ENCODE measurements at regions not wholly inside any gene's neighbourhood (a gene's known extent, or its start where the extent isn't known, plus 50 kb on each side); places are given as distances from the start of the nearest gene placed in this dataset.
"Not testable (repeated sequence)": the region's sequence is repeated elsewhere in the genome, so short reads cannot be mapped to it uniquely, and the experiment has no call there.

DNA sequence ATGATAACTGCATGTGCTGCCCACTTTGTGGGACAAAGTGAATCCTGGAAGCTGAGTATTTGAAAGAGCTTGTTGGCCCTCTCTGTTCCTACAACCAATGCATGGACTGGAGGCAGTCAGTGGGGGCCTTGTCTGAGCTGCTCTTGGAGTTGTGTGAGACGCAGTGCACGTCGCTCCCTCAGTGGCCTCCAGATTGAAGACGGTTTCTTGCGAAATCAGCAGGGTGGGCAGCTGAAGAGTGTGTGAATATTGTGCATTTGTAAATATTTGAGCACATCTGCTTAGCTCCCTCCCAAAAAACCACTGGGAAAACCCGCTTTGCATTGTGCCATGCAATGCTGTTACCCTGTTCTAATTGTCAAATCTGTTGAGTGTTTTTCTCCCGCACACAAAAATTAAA is 782.8 kb downstream of the PLCL1 start:
- TF ChIP-seq POLR2A (IDR thresholded peaks at IDR 0.05; ENCODE audit: low read length): no peak
- TF ChIP-seq GATA1 (IDR thresholded peaks at IDR 0.05; ENCODE audit: low read depth, low read length): no peak
- DNase-seq: no peak

DNA sequence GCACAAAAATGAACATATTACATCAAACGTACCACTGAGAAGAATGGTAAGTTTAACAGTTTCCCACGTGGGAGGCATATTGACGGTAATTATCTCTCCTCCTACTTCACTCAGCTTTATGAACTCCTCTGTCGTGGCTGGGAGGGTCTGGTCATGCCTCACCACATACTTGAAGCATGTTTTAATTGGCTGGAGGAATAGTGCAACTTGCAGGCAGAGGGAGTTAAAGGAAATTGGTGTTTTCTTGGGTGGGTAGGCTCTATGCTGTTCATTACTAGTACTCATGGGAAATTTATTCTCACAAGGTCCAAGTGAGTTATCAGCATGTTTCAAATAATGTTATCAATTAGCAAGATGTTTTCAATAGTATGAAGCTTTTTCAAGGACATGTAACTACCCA is 767.0 kb downstream of the PLCL1 start:
- no peak for DNase-seq

DNA sequence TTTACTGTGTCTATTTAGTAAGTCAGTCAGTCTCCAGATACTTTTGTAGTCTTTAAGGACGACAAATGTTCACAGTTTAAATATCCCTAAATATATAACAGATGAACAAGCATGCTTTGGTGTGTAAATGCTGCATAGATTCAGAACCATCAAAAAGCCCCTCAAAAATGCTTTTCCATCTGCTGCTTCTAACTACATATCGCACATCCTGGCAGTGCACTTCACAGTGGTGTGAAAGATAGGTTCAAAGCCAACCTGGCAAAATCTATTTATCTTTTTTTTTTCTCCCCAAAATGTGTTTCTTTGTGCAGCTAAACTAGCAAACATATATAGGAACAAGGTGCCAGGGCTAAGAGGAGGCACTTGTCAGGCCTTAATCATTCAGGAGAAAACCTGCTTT is 753.8 kb downstream of the PLCL1 start:
- no peak for DNase-seq
- TF ChIP-seq POLR2A (IDR thresholded peaks at IDR 0.05; ENCODE audit: low read length): no peak
- no peak for TF ChIP-seq GATA1 (IDR thresholded peaks at IDR 0.05; ENCODE audit: low read depth, low read length)

More for the DNA sequence above, 767.0 kb downstream of the PLCL1 start:
- TF ChIP-seq GATA1 (IDR thresholded peaks at IDR 0.05; ENCODE audit: low read depth, low read length) (no peak), POLR2A (IDR thresholded peaks at IDR 0.05; ENCODE audit: low read length) (no peak)

DNA sequence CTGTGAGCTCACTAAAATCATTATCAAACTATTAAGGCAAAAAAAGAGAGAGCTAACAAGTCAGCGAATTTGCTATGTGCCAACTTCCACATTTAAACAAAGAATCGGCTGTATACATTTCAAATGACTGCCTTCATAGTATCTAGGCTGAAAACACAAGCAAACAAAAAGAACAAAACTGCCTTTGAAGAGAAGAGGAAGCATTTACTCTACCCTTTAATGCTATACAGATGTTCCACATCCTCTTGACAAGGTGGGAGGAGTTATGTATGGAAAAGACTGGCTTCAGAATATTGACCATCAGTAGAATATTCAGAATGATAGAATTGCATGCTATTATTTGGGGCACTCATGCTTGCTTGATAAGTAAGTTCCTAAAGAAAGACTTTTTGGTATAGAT is 741.7 kb downstream of the PLCL1 start:
- TF ChIP-seq POLR2A (IDR thresholded peaks at IDR 0.05; ENCODE audit: low read length): no peak
- TF ChIP-seq GATA1 (IDR thresholded peaks at IDR 0.05; ENCODE audit: low read depth, low read length): no peak
- no peak for DNase-seq

DNA sequence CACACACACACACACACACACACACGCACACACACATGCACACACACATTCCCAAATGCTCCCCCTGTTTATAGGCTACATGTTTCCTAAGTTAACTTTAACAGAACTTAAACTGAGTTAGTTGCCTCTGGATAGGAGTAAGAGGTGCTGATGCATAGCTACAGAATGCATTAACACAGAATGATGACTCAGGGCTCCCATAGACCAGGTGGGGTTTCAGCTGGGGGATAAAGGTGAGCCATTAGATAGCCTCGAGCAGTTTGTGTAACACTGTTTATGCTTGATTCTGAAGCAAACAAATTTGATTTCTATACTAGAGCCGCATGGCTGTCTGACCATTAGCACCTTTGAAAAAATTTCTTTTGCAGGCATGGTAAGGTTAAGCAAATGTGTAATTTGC is 741.0 kb downstream of the PLCL1 start:
- no peak for TF ChIP-seq GATA1 (IDR thresholded peaks at IDR 0.05; ENCODE audit: low read depth, low read length)
- TF ChIP-seq POLR2A (IDR thresholded peaks at IDR 0.05; ENCODE audit: low read length): no peak

DNA sequence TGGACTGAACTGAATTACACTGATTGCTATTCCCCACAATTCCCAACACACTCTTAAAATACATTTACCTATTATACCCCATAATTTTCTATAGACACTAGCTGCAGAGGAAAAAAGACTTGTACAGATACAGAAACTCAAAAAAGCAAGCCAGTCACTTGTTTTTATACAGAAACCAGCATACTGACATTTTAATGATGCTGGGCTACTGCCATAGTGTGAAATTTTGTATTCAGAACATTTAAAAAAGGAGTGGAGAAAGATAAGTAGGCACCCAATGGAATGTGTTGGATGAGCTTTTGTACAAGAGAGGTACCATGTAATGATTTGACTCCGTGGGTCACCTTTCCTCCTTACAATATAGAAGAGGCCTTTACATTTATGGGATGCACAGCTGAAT is 740.1 kb downstream of the PLCL1 start:
- DNase-seq: no peak
- TF ChIP-seq POLR2A (IDR thresholded peaks at IDR 0.05; ENCODE audit: low read length) (no peak), GATA1 (IDR thresholded peaks at IDR 0.05; ENCODE audit: low read depth, low read length) (no peak)

More for the DNA sequence above, 741.0 kb downstream of the PLCL1 start:
- no peak for DNase-seq

DNA sequence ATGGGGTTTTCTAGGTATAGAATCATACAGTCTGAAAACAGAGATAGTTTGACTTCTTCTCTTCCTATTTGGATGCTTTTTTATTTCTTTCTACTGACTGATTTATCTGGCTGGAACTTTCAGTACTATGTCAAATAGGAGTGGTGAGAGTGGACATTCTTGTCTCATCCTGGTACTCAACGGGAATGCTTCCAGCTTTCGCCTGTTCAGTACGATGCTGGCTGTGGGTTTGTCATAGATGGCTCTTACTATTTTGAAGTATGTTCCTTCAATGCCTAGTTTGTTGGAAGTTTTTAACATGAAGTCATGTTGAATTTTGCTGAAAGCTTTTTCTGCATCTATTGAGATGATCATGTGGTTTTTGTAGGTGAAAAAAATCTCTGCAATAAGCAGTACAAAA is 730.4 kb downstream of the PLCL1 start:
- DNase-seq: no peak
- no peak for TF ChIP-seq GATA1 (IDR thresholded peaks at IDR 0.05; ENCODE audit: low read depth, low read length)
- TF ChIP-seq POLR2A (IDR thresholded peaks at IDR 0.05; ENCODE audit: low read length): no peak

DNA sequence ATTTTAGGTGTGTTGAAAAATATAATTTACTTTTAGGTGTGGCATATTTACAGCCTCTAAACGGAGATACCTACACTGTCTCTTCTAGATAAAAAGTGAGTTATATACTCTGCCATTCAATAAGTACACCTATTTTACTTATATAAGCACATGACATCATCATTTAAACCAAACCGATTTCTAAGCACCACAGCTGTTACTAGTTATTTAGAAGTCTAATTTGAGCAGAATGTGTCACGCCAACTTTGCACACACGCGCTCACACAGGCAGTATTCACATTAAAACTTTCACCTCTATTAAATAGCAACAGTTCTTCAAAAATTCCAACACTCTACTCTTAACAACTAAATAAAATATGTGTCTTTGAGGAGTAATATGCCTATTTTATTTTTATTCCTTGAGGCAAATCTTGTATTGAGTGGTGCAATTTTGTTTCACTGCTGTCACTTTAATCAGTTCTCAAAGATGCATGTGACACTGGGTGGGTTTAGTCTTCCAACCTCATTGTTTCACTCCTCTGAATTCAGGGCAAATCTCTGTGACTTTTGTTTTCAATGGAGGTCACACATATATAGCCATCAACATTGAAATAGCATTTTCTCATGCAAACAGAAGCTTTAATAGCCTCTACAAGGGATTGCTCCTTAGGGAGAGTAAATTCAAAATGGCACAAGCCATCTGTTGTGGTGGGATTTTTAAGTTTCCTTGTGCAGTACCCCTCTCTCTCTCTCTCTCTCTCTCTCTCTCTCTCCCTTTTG is 721.0 kb downstream of the PLCL1 start:
- TF ChIP-seq GATA1 (IDR thresholded peaks at IDR 0.05; ENCODE audit: low read depth, low read length): no peak
- no peak for TF ChIP-seq POLR2A (IDR thresholded peaks at IDR 0.05; ENCODE audit: low read length)
- DNase-seq: no peak

DNA sequence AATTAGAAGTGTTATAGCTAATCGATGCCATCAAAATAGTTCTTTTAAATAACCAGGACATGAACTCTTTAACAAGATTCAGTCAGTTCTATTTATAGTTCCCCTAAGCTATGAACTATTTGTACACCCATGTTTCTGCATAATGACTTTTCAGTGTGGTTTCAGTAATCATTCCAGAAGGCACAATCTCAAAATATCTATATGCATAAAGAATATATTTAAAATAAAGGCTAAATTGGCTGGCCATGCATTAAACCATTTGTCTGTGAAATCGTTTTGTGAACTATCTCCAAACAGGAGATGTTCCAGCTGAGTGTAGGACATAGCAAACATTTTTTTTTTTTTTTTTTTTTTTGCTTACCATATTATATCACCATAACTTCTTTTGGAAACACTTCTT is 719.3 kb downstream of the PLCL1 start:
- TF ChIP-seq POLR2A (IDR thresholded peaks at IDR 0.05; ENCODE audit: low read length) (no peak), GATA1 (IDR thresholded peaks at IDR 0.05; ENCODE audit: low read depth, low read length) (no peak)
- DNase-seq: no peak

DNA sequence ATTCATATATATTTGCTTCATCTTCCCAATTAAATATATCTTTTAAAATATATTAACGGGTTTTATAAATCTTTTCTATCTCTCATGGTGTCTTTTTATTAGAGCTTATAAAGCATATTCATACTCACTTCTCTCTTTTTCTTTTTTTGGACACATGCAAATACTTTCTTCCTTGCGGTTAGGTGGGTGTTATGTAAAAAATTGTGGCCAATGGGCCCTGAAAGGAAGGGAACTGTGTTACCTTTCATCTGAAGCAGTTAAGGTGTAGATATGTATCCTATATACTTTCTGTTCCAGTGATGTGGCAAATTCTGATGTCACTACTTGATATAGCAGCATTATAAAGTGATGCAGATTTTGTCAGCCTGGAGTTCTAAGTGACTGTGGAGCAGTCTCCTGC is 714.5 kb downstream of the PLCL1 start:
- DNase-seq: no peak
- TF ChIP-seq GATA1 (IDR thresholded peaks at IDR 0.05; ENCODE audit: low read depth, low read length) (no peak), POLR2A (IDR thresholded peaks at IDR 0.05; ENCODE audit: low read length) (no peak)

DNA sequence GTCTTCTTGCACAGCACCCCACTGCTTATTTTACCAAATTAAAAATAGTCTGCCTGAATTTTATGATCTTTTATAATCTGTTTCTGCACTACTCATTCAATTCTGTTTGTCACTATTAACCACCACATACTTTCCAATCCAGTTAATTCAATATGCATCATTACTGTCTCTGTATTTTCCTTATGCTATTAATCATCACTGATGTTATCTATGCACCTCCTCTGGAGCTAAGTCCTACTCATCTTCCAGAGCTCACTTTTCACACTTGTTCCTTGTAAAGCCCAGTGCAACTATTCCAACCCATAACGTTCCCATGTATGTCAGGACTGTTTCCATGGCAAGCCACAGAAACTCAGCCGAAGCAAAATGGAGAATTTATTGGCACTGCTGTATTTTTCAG is 713.6 kb downstream of the PLCL1 start:
- TF ChIP-seq GATA1 (IDR thresholded peaks at IDR 0.05; ENCODE audit: low read depth, low read length) (no peak), POLR2A (IDR thresholded peaks at IDR 0.05; ENCODE audit: low read length) (no peak)
- no peak for DNase-seq

DNA sequence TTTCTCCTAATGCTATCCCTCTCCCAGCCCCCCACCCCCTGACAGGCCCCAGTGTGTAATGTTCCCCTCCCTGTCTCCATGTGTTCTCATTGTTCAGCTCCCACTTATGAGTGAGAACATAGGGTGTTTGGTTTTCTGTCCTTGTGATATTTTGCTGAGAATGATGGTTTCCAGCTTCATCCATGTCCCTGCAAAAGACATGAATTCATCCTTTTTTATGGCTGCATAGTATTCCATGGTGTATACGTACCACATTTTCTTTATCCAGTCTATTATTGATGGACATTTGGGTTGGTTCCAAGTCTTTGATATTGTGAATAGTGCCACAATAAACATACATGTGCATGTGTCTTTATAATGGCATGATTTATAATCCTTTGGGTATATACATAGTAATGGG is 704.2 kb downstream of the PLCL1 start:
- DNase-seq: not testable (repeated sequence)

DNA sequence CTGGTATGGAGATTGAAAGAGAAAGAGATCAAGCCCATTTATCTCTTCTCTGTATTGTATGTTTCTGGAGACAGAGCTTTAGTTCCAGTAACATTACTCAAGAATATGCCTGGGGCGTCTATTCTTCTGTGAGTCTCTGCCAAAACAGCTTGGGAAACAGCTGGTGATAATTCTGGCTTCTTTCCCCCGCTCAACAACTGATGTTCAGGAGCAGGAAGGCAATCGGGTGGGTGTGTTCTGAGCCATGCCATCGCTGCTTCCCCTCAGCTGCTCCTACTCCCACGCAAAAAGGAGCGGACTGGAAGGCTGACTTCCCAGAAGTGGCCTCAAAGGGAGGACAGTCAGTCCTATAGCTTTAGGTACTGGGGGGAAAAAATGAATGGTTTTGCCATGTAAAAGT is 695.1 kb downstream of the PLCL1 start:
- no peak for DNase-seq
- TF ChIP-seq GATA1 (IDR thresholded peaks at IDR 0.05; ENCODE audit: low read depth, low read length): no peak

DNA sequence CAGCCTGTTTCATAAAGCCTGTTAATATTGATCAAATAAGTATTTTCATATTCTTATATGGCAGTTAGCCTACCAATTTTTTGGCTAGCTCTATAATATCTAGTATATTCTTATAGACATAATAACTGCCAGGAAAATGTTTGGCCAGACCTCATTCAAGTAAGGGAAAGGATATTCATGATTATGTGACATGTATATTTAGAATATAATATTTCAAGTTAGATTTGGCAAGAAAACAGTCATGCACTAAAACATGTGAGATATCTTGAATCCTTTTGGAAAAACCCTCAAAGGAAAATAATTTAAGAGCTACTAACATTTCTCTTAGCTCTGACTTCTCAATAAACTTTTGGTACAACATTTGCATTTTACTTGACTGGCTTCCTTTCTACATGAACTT is 694.1 kb downstream of the PLCL1 start:
- DNase-seq: no peak
- TF ChIP-seq POLR2A (IDR thresholded peaks at IDR 0.05; ENCODE audit: low read length): no peak
- TF ChIP-seq GATA1 (IDR thresholded peaks at IDR 0.05; ENCODE audit: low read depth, low read length): no peak

DNA sequence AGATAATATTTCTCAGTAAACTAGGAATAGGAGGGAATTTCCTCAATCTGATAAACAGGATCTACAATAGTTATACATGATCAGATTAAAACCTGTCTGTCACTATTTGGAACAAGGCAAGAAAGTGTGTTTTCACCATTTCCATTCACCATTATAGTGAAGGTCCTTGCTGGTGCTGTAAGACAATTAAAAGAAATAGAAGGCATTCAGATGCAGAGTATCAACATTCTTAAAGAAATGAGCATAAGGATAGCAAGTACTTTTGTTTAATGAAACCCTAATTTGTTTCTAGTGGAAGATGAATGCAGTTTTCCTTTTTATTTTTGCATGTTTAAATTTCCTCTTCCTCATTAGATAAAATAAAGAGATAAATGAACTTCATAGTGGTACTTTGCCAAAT is 693.7 kb downstream of the PLCL1 start:
- no peak for DNase-seq
- TF ChIP-seq POLR2A (IDR thresholded peaks at IDR 0.05; ENCODE audit: low read length): no peak
- no peak for TF ChIP-seq GATA1 (IDR thresholded peaks at IDR 0.05; ENCODE audit: low read depth, low read length)

DNA sequence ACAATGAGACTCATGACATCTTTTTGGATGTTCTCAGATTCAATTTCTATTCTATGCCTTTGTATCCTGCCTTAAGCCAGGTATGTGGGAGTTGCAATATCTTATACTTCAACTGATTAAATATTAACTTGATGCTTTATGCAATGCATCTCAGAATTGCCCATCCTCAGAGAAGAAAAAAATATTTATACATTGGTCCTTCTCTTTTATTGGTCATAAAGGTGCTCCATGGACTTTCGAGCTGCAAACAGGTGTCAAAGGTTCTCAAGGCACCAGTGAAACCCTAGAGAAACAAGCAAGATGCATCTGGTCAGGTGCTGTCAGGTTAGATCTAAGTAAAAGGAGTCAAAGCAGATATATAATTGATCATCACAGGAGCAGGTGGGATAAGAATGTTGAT is 690.5 kb downstream of the PLCL1 start:
- DNase-seq: no peak

More for the DNA sequence above, 690.5 kb downstream of the PLCL1 start:
- TF ChIP-seq GATA1 (IDR thresholded peaks at IDR 0.05; ENCODE audit: low read depth, low read length) (no peak), POLR2A (IDR thresholded peaks at IDR 0.05; ENCODE audit: low read length) (no peak)
